ENCODE measurements at regions not wholly inside any gene's neighbourhood (a gene's known extent, or its start where the extent isn't known, plus 50 kb on each side); places are given as distances from the start of the nearest gene placed in this dataset.

DNA sequence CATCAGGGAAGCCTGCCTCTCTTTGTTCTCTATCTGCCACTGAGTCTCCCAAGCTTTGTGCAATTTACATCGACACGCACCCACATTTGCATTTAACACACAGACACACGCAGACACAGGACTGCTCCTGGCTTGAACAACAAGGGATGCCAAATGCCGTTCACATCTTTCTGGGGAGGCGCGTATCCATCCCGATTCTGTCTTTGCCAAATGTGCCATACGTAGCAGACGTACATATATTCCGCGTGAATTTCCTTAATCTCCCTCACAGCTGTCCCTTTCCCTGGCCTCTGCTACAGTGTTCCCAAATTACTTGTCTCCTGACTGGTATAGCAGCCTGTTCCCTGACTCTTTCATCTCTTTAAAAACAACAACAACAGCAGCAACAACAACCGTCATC, 409.5 kb downstream of the MIAT start:
- Histone ChIP-seq H4K8ac (ENCODE audit: extremely low read depth, insufficient read depth, low read length) (no peak overlapping the region), H3K4ac (replicated peaks; ENCODE audit: insufficient read length, low read depth, low read length) (no peak overlapping the region), H4K91ac (replicated peaks; ENCODE audit: insufficient read length, low read length) (no peak overlapping the region), H3K9ac (replicated peaks in 1 of 4; ENCODE audit: extremely low read depth in 1 of 4, low read depth in 3 of 4, low read length in 3 of 4) (no peak overlapping the region), H2BK15ac (ENCODE audit: low read length) (no peak overlapping the region), H2AK5ac (ENCODE audit: low read depth, low read length) (no peak overlapping the region), H3K4me2 (ENCODE audit: insufficient read depth in 1 of 2, low read depth in 2 of 2, low read length in 2 of 2) (no peak overlapping the region), H3K79me1 (ENCODE audit: low read depth, low read length) (no peaks in the 10 kb centered on the region), H4K5ac (ENCODE audit: insufficient read length, low read depth, low read length) (no peak overlapping the region), H3K79me2 (ENCODE audit: control insufficient read depth in 1 of 2, insufficient read depth in 2 of 2, low read length in 2 of 2) (no peaks in the 10 kb centered on the region), H2BK5ac (ENCODE audit: low read depth, low read length) (no peak overlapping the region), H3K14ac (ENCODE audit: insufficient read length) (no peak overlapping the region), H3K23ac (ENCODE audit: insufficient read length) (no peak overlapping the region), H3K9me3 (ENCODE audit: insufficient read depth in 2 of 2, low read depth in 1 of 2, low read length in 1 of 2) (no peaks in the 10 kb centered on the region), H3K56ac (replicated peaks; ENCODE audit: insufficient read length, low read depth, low read length) (no peak overlapping the region), H2BK120ac (replicated peaks; ENCODE audit: low read depth, low read length) (no peak overlapping the region), H2BK20ac (ENCODE audit: low read length) (no peak overlapping the region), H3K36me3 (ENCODE audit: control insufficient read depth in 2 of 4, insufficient read depth in 4 of 4, low read length in 3 of 4) (no peaks in the 10 kb centered on the region), H3K4me1 (replicated peaks in 1 of 4; ENCODE audit: control insufficient read depth in 3 of 4, insufficient read depth in 4 of 4, low read length in 3 of 4) (peaks cover 0 to 4% (median 1%) of the 10 kb centered on the region in 4 experiments; a peak in 1 of 7 replicates), H2BK12ac (ENCODE audit: low read depth, low read length) (no peak overlapping the region), H3K4me3 (ENCODE audit: extremely low read depth in 1 of 4, insufficient read depth in 2 of 4, low read depth in 3 of 4, low read length in 4 of 4) (no peak overlapping the region), H2AFZ (ENCODE audit: low read length) (no peak overlapping the region; the same call in 1 of the 2 replicates), H3K23me2 (ENCODE audit: low read depth, low read length) (no peaks in the 10 kb centered on the region; the same call in 1 of the 2 replicates), H3K27me3 (replicated peaks in 1 of 4; ENCODE audit: control insufficient read depth in 3 of 4, extremely low read depth in 1 of 4, insufficient read depth in 3 of 4, low read length in 3 of 4) (peaks cover 0 to 3% (median 0%) of the 10 kb centered on the region in 4 experiments; a peak in 1 of 7 replicates), H4K20me1 (replicated peaks in 1 of 2; ENCODE audit: control insufficient read depth in 1 of 2, insufficient read depth in 2 of 2, low read length in 2 of 2) (no peaks in the 10 kb centered on the region), H3K27ac (ENCODE audit: low read depth, low read length) (no peak overlapping the region), H3K18ac (ENCODE audit: extremely low read depth, low read length) (no peak overlapping the region)
- FAIRE-seq (no peak), DNase-seq (ENCODE audit: low read depth in 1 of 2, low spot score in 2 of 2) (no peak)
- POLR2A ChIA-PET (ENCODE audit: partially characterized antibody), result no interaction called here
- WGBS, 2 experiments (ENCODE audit: extremely low coverage in 1 of 2, insufficient coverage in 1 of 2, insufficient read length in 1 of 2, insufficient replicate concordance in 2 of 2, low coverage in 1 of 2, low lambda C conversion rate in 2 of 2, missing lambda C conversion rate in 1 of 2), result 89% methylated on average over 12 of the region's 12 CpGs; no CpG with 5 or more reads in 1 of the 2 experiments
- CTCF ChIA-PET (ENCODE audit: partially characterized antibody), result interaction anchor here (2.0 kb wide), 1 partner anchor 35 kb away, joined by 6 read pairs; no protein-coding TSS in a partner anchor
- TF ChIP-seq NRF1 (IDR thresholded peaks at IDR 0.05; ENCODE audit: low read depth, low read length), result no peak
- TF ChIP-seq, protein P1, sequence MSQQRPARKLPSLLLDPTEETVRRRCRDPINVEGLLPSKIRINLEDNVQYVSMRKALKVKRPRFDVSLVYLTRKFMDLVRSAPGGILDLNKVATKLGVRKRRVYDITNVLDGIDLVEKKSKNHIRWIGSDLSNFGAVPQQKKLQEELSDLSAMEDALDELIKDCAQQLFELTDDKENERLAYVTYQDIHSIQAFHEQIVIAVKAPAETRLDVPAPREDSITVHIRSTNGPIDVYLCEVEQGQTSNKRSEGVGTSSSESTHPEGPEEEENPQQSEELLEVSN (IDR thresholded peaks at IDR 0.05), result no peak
- TF ChIP-seq ATF3 (IDR thresholded peaks at IDR 0.05; ENCODE audit: insufficient read depth, low read depth, low read length), result no peak
- no peak for TF ChIP-seq HDAC2 (IDR thresholded peaks at IDR 0.05; ENCODE audit: borderline replicate concordance in 1 of 2, low read depth in 2 of 2, low read length in 2 of 2)
- no peak for TF ChIP-seq CTBP2 (IDR thresholded peaks at IDR 0.05; ENCODE audit: borderline replicate concordance, insufficient read depth, insufficient read length, low read length)
- no peak for TF ChIP-seq TBP (IDR thresholded peaks at IDR 0.05; ENCODE audit: low read depth, low read length)
- TF ChIP-seq HDAC6 (IDR thresholded peaks at IDR 0.05; ENCODE audit: low read depth, low read length), result no peak
- TF ChIP-seq KDM4A (IDR thresholded peaks at IDR 0.05; ENCODE audit: low read depth, low read length, severe bottlenecking), result no peak
- no peak for TF ChIP-seq CHD1 (IDR thresholded peaks at IDR 0.05; ENCODE audit: low read depth, low read length)
- TF ChIP-seq, protein P2, sequence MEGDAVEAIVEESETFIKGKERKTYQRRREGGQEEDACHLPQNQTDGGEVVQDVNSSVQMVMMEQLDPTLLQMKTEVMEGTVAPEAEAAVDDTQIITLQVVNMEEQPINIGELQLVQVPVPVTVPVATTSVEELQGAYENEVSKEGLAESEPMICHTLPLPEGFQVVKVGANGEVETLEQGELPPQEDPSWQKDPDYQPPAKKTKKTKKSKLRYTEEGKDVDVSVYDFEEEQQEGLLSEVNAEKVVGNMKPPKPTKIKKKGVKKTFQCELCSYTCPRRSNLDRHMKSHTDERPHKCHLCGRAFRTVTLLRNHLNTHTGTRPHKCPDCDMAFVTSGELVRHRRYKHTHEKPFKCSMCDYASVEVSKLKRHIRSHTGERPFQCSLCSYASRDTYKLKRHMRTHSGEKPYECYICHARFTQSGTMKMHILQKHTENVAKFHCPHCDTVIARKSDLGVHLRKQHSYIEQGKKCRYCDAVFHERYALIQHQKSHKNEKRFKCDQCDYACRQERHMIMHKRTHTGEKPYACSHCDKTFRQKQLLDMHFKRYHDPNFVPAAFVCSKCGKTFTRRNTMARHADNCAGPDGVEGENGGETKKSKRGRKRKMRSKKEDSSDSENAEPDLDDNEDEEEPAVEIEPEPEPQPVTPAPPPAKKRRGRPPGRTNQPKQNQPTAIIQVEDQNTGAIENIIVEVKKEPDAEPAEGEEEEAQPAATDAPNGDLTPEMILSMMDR (IDR thresholded peaks at IDR 0.05; ENCODE audit: control extremely low read depth in 1 of 3, insufficient read depth in 1 of 3, low read depth in 1 of 3, low read length in 3 of 3), result no peak

Data from H1 (cell line).